Activated T-helper 9 cell treated with anti-CD3 and anti-CD28 coated beads, Interleukin-2, amount 50 U/mL, for 16 hours (primary cell): ENCODE measurements at regions not wholly inside any gene's neighbourhood (a gene's known extent, or its start where the extent isn't known, plus 50 kb on each side); places are given as distances from the start of the nearest gene placed in this dataset.
"Not testable (repeated sequence)": the region's sequence is repeated elsewhere in the genome, so short reads cannot be mapped to it uniquely, and the experiment has no call there.

Experiments used
- DNase-seq: peaks from one replicate; pipeline ENCODE4 v3.0.0-alpha.2; 2020; ENCODE audit warnings: low read depth

GRCh38 chr10:9289811-9290210, 1235.3 kb downstream of the GATA3 start:
- no peak for DNase-seq

- no peak for DNase-seq
These were observed 1236.6 kb downstream of the GATA3 start for GRCh38 chr10:9291081-9291480.

GRCh38 chr10:9294132-9294663, 1239.7 kb downstream of the GATA3 start:
- DNase-seq, result no peak

GRCh38 chr10:9294865-9295264, 1240.4 kb downstream of the GATA3 start:
- DNase-seq, result no peak

- no peak for DNase-seq
These were observed 1241.7 kb downstream of the GATA3 start for GRCh38 chr10:9296190-9296589.

- DNase-seq, result no peak
These were observed 1243.1 kb downstream of the GATA3 start for GRCh38 chr10:9297580-9297979.

- no peak for DNase-seq
These were observed 1245.5 kb downstream of the GATA3 start for GRCh38 chr10:9299966-9300365.

- no peak for DNase-seq
These were observed 1246.7 kb downstream of the GATA3 start for GRCh38 chr10:9301148-9301547.

GRCh38 chr10:9301554-9301953, 1247.1 kb downstream of the GATA3 start:
- DNase-seq, result no peak

GRCh38 chr10:9302140-9302746, 1247.8 kb downstream of the GATA3 start:
- DNase-seq, result no peak

GRCh38 chr10:9305018-9305655, 1250.6 kb downstream of the GATA3 start:
- DNase-seq, result no peak

GRCh38 chr10:9311702-9312499, 1257.4 kb downstream of the GATA3 start:
- no peak for DNase-seq

GRCh38 chr10:9315292-9315691, 1260.8 kb downstream of the GATA3 start:
- DNase-seq, result no peak

- no peak for DNase-seq
These were observed 1277.1 kb downstream of the GATA3 start for GRCh38 chr10:9331583-9332008.

GRCh38 chr10:9334270-9334669, 1279.8 kb downstream of the GATA3 start:
- no peak for DNase-seq

- DNase-seq, result no peak
These were observed 1285.2 kb downstream of the GATA3 start for GRCh38 chr10:9339716-9340115.

- DNase-seq, result no peak
These were observed 1288.5 kb downstream of the GATA3 start for GRCh38 chr10:9342885-9343570.

- DNase-seq, result not testable (repeated sequence)
These were observed 1293.4 kb downstream of the GATA3 start for GRCh38 chr10:9347933-9348332.

- DNase-seq, result no peak
These were observed 1303.0 kb downstream of the GATA3 start for GRCh38 chr10:9357471-9357870.

GRCh38 chr10:9362721-9363120, 1308.2 kb downstream of the GATA3 start:
- DNase-seq, result no peak

GRCh38 chr10:9379183-9379582, 1324.7 kb downstream of the GATA3 start:
- DNase-seq, result no peak
